ENCODE measurements at regions not wholly inside any gene's neighbourhood (a gene's known extent, or its start where the extent isn't known, plus 50 kb on each side); places are given as distances from the start of the nearest gene placed in this dataset.
"Not testable (repeated sequence)": the region's sequence is repeated elsewhere in the genome, so short reads cannot be mapped to it uniquely, and the experiment has no call there.

GRCh38 chr1:188642704-188643103 is 1814.0 kb downstream of the PLA2G4A start:
- TF ChIP-seq, protein P1, sequence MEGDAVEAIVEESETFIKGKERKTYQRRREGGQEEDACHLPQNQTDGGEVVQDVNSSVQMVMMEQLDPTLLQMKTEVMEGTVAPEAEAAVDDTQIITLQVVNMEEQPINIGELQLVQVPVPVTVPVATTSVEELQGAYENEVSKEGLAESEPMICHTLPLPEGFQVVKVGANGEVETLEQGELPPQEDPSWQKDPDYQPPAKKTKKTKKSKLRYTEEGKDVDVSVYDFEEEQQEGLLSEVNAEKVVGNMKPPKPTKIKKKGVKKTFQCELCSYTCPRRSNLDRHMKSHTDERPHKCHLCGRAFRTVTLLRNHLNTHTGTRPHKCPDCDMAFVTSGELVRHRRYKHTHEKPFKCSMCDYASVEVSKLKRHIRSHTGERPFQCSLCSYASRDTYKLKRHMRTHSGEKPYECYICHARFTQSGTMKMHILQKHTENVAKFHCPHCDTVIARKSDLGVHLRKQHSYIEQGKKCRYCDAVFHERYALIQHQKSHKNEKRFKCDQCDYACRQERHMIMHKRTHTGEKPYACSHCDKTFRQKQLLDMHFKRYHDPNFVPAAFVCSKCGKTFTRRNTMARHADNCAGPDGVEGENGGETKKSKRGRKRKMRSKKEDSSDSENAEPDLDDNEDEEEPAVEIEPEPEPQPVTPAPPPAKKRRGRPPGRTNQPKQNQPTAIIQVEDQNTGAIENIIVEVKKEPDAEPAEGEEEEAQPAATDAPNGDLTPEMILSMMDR (IDR thresholded peaks at IDR 0.05) = no peak
- ATAC-seq (ENCODE audit: low FRiP score) = no peak
- no peak for DNase-seq (ENCODE audit: low spot score)

GRCh38 chr1:188652678-188653077 is 1823.9 kb downstream of the PLA2G4A start:
- no peak for ATAC-seq (ENCODE audit: low FRiP score)
- DNase-seq (ENCODE audit: low spot score) = no peak
- TF ChIP-seq, protein P1 (IDR thresholded peaks at IDR 0.05) = no peak

GRCh38 chr1:188655966-188656365 is 1821.7 kb downstream of the BRINP3 start:
- not testable (repeated sequence) for ATAC-seq (ENCODE audit: low FRiP score); DNase-seq (ENCODE audit: low spot score)

- DNase-seq (ENCODE audit: low spot score) (no peak), ATAC-seq (ENCODE audit: low FRiP score) (no peak)
- TF ChIP-seq, protein P1 (IDR thresholded peaks at IDR 0.05) = no peak
Measured at GRCh38 chr1:188660572-188660971, 1817.1 kb downstream of the BRINP3 start.

GRCh38 chr1:188665477-188665876 is 1812.2 kb downstream of the BRINP3 start:
- ATAC-seq (ENCODE audit: low FRiP score) (no peak), DNase-seq (ENCODE audit: low spot score) (no peak)
- TF ChIP-seq, protein P1 (IDR thresholded peaks at IDR 0.05) = no peak

DNA sequence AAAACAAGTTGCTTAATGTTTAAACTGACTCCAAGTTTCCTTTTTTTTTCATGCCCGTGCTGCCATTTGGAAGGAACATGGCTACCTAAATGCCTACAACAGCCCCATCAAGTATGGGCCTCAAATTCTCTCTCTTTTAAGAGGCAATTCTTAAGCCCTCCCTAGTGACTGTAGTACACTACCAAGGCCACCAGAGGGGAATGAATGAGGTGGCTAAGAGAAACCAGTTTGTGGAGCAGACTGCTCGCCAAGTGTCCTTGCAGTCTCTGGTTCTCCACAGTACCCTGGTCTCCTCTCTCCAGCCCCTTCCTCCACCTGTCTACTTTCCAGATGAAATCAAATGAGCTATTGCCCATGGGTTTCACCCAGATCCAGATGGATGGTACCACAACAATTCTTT is 1809.6 kb downstream of the BRINP3 start:
- ATAC-seq (ENCODE audit: low FRiP score) (no peak), DNase-seq (ENCODE audit: low spot score) (no peak)
- TF ChIP-seq, protein P1 (IDR thresholded peaks at IDR 0.05) = no peak

DNA sequence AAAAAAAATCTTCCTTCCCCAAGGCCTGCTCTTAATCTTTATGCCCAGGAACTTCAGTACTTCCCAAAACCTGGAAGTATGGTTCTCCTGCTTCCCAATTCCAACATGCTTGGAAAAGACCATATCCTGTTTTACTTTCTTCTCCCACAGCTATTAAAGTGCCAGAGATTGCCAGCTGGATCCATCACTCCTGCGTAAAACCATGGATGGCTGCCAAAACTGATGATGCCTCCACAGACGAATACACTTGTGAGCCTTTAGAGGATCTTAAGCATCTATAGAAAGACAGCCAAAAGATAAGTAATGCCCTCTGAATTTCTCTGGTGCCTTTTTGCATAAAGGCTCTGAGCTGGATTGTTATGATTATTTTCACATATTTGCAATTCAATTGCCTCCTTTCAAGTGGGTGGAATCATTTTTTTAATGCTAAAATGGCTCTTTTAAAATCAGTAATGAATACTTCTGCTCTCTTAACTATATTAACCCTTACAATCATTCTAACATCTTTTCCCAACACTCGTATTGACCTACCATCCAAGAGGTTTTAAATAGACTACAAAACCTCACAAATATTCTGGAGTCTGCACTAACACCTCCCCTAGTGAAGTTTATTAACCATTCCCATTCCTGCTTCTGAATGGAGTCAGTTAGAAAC is 1807.8 kb downstream of the BRINP3 start:
- ATAC-seq (ENCODE audit: low FRiP score) = no peak
- TF ChIP-seq, protein P1 (IDR thresholded peaks at IDR 0.05) = no peak
- no peak for DNase-seq (ENCODE audit: low spot score)

All from omental fat pad (tissue), 3 donors.